H1 (cell line): ENCODE measurements at regions not wholly inside any gene's neighbourhood (a gene's known extent, or its start where the extent isn't known, plus 50 kb on each side); places are given as distances from the start of the nearest gene placed in this dataset.

Experiments
- CTCF ChIP-seq, 3 experiments: IDR thresholded peaks; 1 replicate in 2 of 3; 2 replicates in 1 of 3; pipeline versions ENCODE4 v1.5.1 to v1.6.1; 2011; ENCODE audit warnings: low read length in 3 of 3, mild to moderate bottlenecking in 3 of 3, inconsistent platforms in 2 of 3, low read depth in 1 of 3, moderate library complexity in 1 of 3; ENCODE audit not compliant: insufficient read depth in 1 of 3; ENCODE audit errors: control extremely low read depth in 1 of 3
- HDAC6 ChIP-seq: IDR thresholded peaks from one replicate; pipeline ENCODE4 v1.7.1; 2012; ENCODE audit warnings: low read depth, mild to moderate bottlenecking, inconsistent platforms, low read length, moderate library complexity
- POLR2A ChIP-seq, 2 experiments: IDR thresholded peaks; 1 replicate in 1 of 2; 2 replicates in 1 of 2; pipeline ENCODE4 v1.6.1; 2011; ENCODE audit warnings: low read depth in 2 of 2, low read length in 2 of 2, mild to moderate bottlenecking in 2 of 2; ENCODE audit errors: control extremely low read depth in 1 of 2
- SIN3A ChIP-seq, 2 experiments: IDR thresholded peaks in 1 of 2; conservative IDR thresholded peaks in 1 of 2; 2 replicates each; pipeline ENCODE4 v1.6.1; 2011 to 2012; ENCODE audit warnings: low read length in 2 of 2, improper control_type of control experiment in 1 of 2, low read depth in 1 of 2, mild to moderate bottlenecking in 1 of 2

GRCh38 chr1:182735343-182735742 lies 51.0 kb upstream of the RGS8 start:
- TF ChIP-seq HDAC6 (no peak), POLR2A (IDR thresholded peaks at IDR 0.05; ENCODE audit: control extremely low read depth in 1 of 2, low read depth in 2 of 2, low read length in 2 of 2) (no peak), CTCF (IDR thresholded peaks at IDR 0.05; ENCODE audit: control extremely low read depth in 1 of 3, insufficient read depth in 1 of 3, low read depth in 1 of 3, low read length in 3 of 3) (no peak), SIN3A (conservative IDR thresholded peaks at IDR 0.05 in 1 of 2, IDR thresholded peaks at IDR 0.05 in 1 of 2; ENCODE audit: low read depth in 1 of 2, low read length in 2 of 2) (no peak)
